AML-193 (cell line): ENCODE measurements at regions not wholly inside any gene's neighbourhood (a gene's known extent, or its start where the extent isn't known, plus 50 kb on each side); places are given as distances from the start of the nearest gene placed in this dataset.
"Not testable (repeated sequence)": the region's sequence is repeated elsewhere in the genome, so short reads cannot be mapped to it uniquely, and the experiment has no call there.

ENCODE experiments used
- DNase-seq, 2 experiments: peaks; one replicate each; lab custom pipeline; 2025; lab: John Stamatoyannopoulos, UW

GRCh38 chr1:224061436-224061835 is 52.5 kb upstream of the FBXO28 start:
- DNase-seq = no peak

- DNase-seq = no peak
Observed at GRCh38 chr1:224059897-224060427, 53.9 kb upstream of the FBXO28 start.

GRCh38 chr1:224058303-224058702 is 55.6 kb upstream of the FBXO28 start:
- DNase-seq = no peak

GRCh38 chr1:224057461-224058199 is 56.3 kb upstream of the FBXO28 start:
- no peak for DNase-seq

GRCh38 chr1:224054611-224055010 is 59.3 kb upstream of the FBXO28 start:
- DNase-seq = no peak

- no peak for DNase-seq
Observed at GRCh38 chr1:224054012-224054411, 59.9 kb upstream of the FBXO28 start.

- DNase-seq = no peak
Observed at GRCh38 chr1:224053456-224053855, 60.5 kb upstream of the FBXO28 start.

- no peak for DNase-seq
Observed at GRCh38 chr1:224052772-224053171, 61.1 kb upstream of the FBXO28 start.

- not testable (repeated sequence) for DNase-seq
Observed at GRCh38 chr1:224051782-224052181, 62.1 kb upstream of the FBXO28 start.

GRCh38 chr1:224051086-224051406 is 62.9 kb upstream of the FBXO28 start:
- no peak for DNase-seq

GRCh38 chr1:224047538-224047937 is 66.4 kb upstream of the FBXO28 start:
- DNase-seq = no peak

GRCh38 chr1:224045556-224045955 is 68.4 kb upstream of the FBXO28 start:
- DNase-seq = no peak

GRCh38 chr1:224044420-224044819 is 69.5 kb upstream of the FBXO28 start:
- no peak for DNase-seq

GRCh38 chr1:224042557-224043118 is 71.3 kb upstream of the FBXO28 start:
- DNase-seq = no peak

GRCh38 chr1:224041032-224041431 is 72.9 kb upstream of the FBXO28 start:
- no peak for DNase-seq

GRCh38 chr1:224040423-224040822 is 73.5 kb upstream of the FBXO28 start:
- DNase-seq = not testable (repeated sequence)

GRCh38 chr1:224040006-224040405 is 73.9 kb upstream of the FBXO28 start:
- DNase-seq = not testable (repeated sequence)

GRCh38 chr1:224038832-224039231 is 75.1 kb upstream of the FBXO28 start:
- DNase-seq = not testable (repeated sequence)

- not testable (repeated sequence) for DNase-seq
Observed at GRCh38 chr1:224037362-224037761, 76.5 kb upstream of the FBXO28 start.

GRCh38 chr1:224032608-224033276 is 81.2 kb upstream of the FBXO28 start:
- DNase-seq = not testable (repeated sequence)

- DNase-seq = not testable (repeated sequence)
Observed at GRCh38 chr1:224031986-224032385, 81.9 kb upstream of the FBXO28 start.

GRCh38 chr1:224030257-224030656 is 83.7 kb upstream of the FBXO28 start:
- DNase-seq = not testable (repeated sequence)
